ENCODE measurements at regions not wholly inside any gene's neighbourhood (a gene's known extent, or its start where the extent isn't known, plus 50 kb on each side); places are given as distances from the start of the nearest gene placed in this dataset.

GRCh38 chr18:7395566-7395965 is 164.7 kb downstream of the LRRC30 start:
- ATAC-seq (replicated peaks in 1 of 2) (no peak), DNase-seq (no peak)
- Mint-ChIP-seq H3K36me3 (ENCODE audit: insufficient read depth in 2 of 2) (peaks cover 0 to 2% of the 10 kb centered on the region in 2 donors), H3K27ac (no peak overlapping the region), H3K4me3 (no peak overlapping the region), H3K27me3 (ENCODE audit: low read depth) (no peaks in the 10 kb centered on the region), H3K4me1 (ENCODE audit: low read depth) (no peaks in the 10 kb centered on the region), H3K9me3 (peaks cover 2 to 7% of the 10 kb centered on the region in 2 donors)

DNA sequence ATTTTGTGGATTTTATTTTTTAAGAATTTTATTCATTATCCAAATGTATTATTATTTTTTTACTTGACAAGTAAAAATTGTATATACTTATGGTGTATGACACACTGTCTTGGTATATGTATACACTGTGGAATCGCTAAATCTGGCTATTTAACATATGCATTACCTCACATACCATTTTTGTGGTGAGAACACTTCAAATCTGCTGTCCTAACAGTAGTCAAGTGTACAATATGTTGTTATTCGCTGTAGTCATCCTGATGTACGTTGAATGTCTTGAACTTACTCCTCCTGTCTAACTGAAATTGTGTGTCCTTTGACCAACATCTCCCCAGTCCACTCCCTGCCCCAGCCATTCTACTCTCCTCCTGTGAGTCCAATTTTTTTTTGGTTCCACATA is 153.2 kb upstream of the PTPRM start:
- Mint-ChIP-seq H3K27ac (no peak overlapping the region), H3K27me3 (ENCODE audit: low read depth) (no peaks in the 10 kb centered on the region)

DNA sequence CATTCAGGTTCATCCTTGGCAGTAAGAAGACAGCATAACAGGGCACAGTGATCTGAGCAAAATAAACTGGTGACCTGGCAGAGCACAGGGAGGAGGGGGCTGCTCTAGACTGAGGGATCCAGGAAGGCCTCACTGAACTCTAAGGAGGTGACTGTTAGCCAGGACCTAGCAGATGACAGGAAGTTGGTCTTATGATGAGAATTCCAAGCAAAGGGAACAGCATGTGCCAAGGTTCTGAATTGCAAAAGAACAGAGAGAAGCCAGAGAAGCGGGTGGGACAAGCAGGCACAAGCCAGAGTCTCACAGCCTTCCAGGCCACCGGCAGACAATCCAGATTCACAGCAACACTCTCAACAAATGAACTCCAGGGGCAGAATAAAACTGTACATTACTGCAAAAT is 152.7 kb upstream of the PTPRM start:
- ATAC-seq (replicated peaks in 1 of 2) (no peak), DNase-seq (no peak)
- H3K27me3 Mint-ChIP-seq (ENCODE audit: low read depth), result no peaks in the 10 kb centered on the region
- H3K27ac Mint-ChIP-seq, result no peak overlapping the region
- no peaks in the 10 kb centered on the region for H3K4me1 Mint-ChIP-seq (ENCODE audit: low read depth)
- H3K36me3 Mint-ChIP-seq (ENCODE audit: insufficient read depth in 2 of 2), result no peaks in the 10 kb centered on the region
- H3K4me3 Mint-ChIP-seq, result no peak overlapping the region
- H3K9me3 Mint-ChIP-seq, result peaks cover 2 to 5% of the 10 kb centered on the region in 2 donors

More for the DNA sequence above, 153.2 kb upstream of the PTPRM start:
- Mint-ChIP-seq H3K9me3 (peaks cover 0 to 3% of the 10 kb centered on the region in 2 donors), H3K36me3 (ENCODE audit: insufficient read depth in 2 of 2) (no peaks in the 10 kb centered on the region), H3K4me3 (no peak overlapping the region), H3K4me1 (ENCODE audit: low read depth) (no peaks in the 10 kb centered on the region)
- ATAC-seq (replicated peaks in 1 of 2) (no peak), DNase-seq (no peak)

DNA sequence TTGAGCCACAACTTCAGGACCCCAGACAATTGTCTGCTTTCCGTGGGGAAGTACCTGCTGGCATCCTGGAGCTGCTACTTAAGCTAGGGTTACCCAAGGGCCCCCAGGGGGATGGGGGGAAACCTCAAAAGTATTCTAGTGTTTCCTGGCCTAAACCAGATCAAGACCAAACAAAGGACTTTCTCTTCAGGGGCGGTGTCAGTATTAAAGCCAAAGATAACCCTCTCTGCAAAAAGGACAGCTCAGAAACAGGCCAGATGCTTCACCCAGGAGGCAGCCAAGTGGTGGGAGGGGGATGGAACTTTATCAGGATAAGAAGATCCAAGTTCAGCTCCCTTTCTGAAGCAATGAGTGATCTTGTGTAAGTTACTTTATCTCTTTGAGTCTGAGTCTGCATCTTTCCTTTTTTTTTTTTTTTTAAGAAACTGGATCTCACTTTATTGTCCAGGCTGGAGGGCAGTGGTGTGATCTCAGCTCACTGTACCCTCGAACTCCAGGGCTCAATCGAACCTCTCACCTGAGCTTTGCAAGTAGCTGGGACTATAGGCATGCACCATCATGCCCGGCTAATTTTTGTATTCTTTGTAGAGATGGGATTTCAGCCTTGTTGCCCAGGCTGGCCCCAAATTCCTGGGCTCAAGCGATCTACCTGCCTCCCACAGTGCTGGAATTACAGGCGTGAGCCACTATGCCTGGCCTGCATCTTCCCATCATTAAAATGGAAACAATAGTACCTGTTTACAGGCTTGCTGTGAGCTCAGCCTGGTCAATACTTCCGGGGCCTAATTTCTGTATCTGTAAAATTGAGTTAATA is 151.8 kb upstream of the PTPRM start:
- Mint-ChIP-seq H3K4me1 (ENCODE audit: low read depth) (no peaks in the 10 kb centered on the region), H3K9me3 (peaks cover 2 to 5% of the 10 kb centered on the region in 2 donors), H3K36me3 (ENCODE audit: insufficient read depth in 2 of 2) (no peaks in the 10 kb centered on the region), H3K27ac (no peak overlapping the region), H3K27me3 (ENCODE audit: low read depth) (no peaks in the 10 kb centered on the region), H3K4me3 (no peak overlapping the region)
- DNase-seq (no peak), ATAC-seq (replicated peaks in 1 of 2) (no peak)

- H3K9me3 Mint-ChIP-seq, result peaks cover 2% of the 10 kb centered on the region in 2 donors
- H3K36me3 Mint-ChIP-seq (ENCODE audit: insufficient read depth in 2 of 2), result no peaks in the 10 kb centered on the region
- H3K27me3 Mint-ChIP-seq (ENCODE audit: low read depth), result no peaks in the 10 kb centered on the region
- ATAC-seq (replicated peaks in 1 of 2) (no peak), DNase-seq (no peak)
- H3K4me1 Mint-ChIP-seq (ENCODE audit: low read depth), result no peaks in the 10 kb centered on the region
- no peak overlapping the region for H3K27ac Mint-ChIP-seq
- H3K4me3 Mint-ChIP-seq, result no peak overlapping the region
These were observed 149.4 kb upstream of the PTPRM start for GRCh38 chr18:7417727-7418126.

DNA sequence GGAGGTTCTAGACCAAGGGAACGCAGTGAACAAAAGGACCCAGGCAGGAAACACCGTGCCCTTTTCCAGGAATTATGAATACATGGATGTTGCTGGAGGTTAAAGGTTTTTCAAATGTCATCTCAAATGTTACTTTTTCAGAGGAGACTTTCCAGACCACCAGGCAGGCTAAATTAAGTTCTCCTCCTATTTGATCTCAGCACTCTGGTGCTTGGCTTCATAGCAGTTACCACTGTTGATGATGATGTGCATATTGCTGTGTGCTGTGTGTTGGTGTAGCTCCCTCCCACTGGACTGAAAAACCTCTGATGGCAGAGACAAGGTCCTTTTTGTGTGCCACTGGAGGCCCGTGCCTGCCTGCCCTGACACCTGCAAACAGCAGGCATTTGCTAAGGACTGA is 137.3 kb upstream of the PTPRM start:
- Mint-ChIP-seq H3K4me3 (no peak overlapping the region), H3K27me3 (ENCODE audit: low read depth) (no peaks in the 10 kb centered on the region), H3K36me3 (ENCODE audit: insufficient read depth in 2 of 2) (no peaks in the 10 kb centered on the region), H3K27ac (no peak overlapping the region), H3K9me3 (peaks cover 2 to 3% of the 10 kb centered on the region in 2 donors), H3K4me1 (ENCODE audit: low read depth) (no peaks in the 10 kb centered on the region)
- DNase-seq (no peak), ATAC-seq (replicated peaks in 1 of 2) (no peak)

GRCh38 chr18:7436166-7436565 is 130.9 kb upstream of the PTPRM start:
- ATAC-seq (replicated peaks in 1 of 2) (no peak), DNase-seq (no peak)
- Mint-ChIP-seq H3K4me3 (no peak overlapping the region), H3K9me3 (peaks cover 1 to 2% of the 10 kb centered on the region in 2 donors), H3K27ac (no peak overlapping the region), H3K4me1 (ENCODE audit: low read depth) (no peaks in the 10 kb centered on the region), H3K36me3 (ENCODE audit: insufficient read depth in 2 of 2) (no peaks in the 10 kb centered on the region), H3K27me3 (ENCODE audit: low read depth) (no peaks in the 10 kb centered on the region)

DNA sequence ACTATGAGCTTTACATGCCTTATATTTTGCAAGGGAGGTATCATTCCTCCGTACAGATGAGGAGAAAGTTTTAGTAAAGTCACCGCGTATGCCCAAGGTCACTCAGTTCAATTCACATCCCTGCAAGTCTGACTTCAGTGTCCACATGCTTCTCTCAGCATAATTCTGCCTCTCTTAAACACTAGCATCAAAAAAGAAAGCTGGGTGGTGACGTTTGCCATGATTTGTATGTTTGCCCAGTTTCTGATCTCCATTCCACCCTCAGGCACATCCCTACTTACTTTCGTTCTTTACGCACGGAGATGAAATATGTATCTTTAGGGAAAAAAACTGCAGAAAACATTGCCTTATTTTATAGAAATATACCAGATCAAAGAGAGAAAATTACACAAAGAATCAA is 129.2 kb upstream of the PTPRM start:
- Mint-ChIP-seq H3K4me1 (ENCODE audit: low read depth) (no peaks in the 10 kb centered on the region), H3K27ac (no peak overlapping the region), H3K9me3 (peaks cover 1 to 2% of the 10 kb centered on the region in 2 donors), H3K27me3 (ENCODE audit: low read depth) (no peaks in the 10 kb centered on the region), H3K4me3 (no peak overlapping the region), H3K36me3 (ENCODE audit: insufficient read depth in 2 of 2) (no peaks in the 10 kb centered on the region)
- ATAC-seq (replicated peaks in 1 of 2) (no peak), DNase-seq (no peak)

DNA sequence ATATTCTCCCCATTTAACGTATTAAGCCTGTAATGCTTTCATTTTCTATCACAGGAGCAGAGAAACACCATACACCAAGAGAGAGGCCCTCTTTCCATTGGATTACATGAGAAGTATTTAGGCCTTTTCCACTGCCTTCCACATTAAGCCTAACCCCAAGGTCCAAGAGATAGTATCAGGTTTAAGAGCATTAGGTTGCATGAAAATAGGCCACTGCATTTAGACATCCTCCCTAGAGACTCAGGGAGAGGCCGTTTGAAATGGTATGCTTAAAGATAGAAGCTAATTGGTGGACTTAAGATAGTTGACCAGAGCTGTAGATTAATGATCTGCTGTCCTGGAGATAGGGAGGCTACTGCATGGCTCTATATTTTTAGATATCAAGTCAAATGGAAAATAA is 128.5 kb upstream of the PTPRM start:
- Mint-ChIP-seq H3K9me3 (peaks cover 1 to 2% of the 10 kb centered on the region in 2 donors), H3K27me3 (ENCODE audit: low read depth) (no peaks in the 10 kb centered on the region), H3K36me3 (ENCODE audit: insufficient read depth in 2 of 2) (no peaks in the 10 kb centered on the region), H3K4me3 (no peak overlapping the region), H3K4me1 (ENCODE audit: low read depth) (no peaks in the 10 kb centered on the region), H3K27ac (no peak overlapping the region)
- ATAC-seq (replicated peaks in 1 of 2) (no peak), DNase-seq (no peak)

DNA sequence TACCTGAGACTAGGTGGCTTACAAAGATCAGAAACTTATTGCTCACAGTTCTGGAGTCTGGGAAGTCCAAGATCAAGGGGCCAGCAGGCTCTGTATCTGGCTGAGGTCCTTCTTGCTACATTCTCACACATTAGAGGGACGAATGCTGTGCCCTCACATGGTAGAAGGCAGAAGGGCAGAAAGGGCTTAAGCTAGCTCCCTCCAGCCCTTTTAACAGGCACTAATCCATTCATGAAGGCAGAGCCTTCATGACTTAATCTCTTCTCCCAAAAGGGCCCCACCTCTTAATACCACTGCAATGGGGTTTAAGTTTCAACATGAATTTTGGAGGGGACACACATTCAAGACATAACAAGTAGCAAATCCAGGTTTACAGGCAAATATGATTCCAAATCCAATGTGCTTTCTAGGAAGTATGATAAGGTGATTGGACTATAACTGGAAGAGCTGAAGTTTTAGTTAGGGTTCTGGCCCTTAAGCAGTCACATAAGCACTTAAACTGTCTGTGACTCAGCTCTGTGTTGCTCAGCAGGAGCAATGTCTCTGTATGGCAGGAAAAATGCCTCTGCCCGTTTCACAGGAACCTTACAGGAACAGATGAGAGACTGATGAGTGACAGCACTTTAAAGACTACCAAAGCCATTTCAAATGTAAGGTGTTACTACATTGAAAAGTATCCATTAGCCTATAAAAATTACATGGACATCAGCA is 119.6 kb upstream of the PTPRM start:
- H3K9me3 Mint-ChIP-seq, result peaks cover 2 to 6% of the 10 kb centered on the region in 2 donors
- no peak overlapping the region for H3K27ac Mint-ChIP-seq
- H3K4me1 Mint-ChIP-seq (ENCODE audit: low read depth), result no peaks in the 10 kb centered on the region
- no peak overlapping the region for H3K4me3 Mint-ChIP-seq
- no peaks in the 10 kb centered on the region for H3K27me3 Mint-ChIP-seq (ENCODE audit: low read depth)
- DNase-seq, result no peak
- H3K36me3 Mint-ChIP-seq (ENCODE audit: insufficient read depth in 2 of 2), result no peaks in the 10 kb centered on the region
- ATAC-seq (replicated peaks in 1 of 2), result no peak

DNA sequence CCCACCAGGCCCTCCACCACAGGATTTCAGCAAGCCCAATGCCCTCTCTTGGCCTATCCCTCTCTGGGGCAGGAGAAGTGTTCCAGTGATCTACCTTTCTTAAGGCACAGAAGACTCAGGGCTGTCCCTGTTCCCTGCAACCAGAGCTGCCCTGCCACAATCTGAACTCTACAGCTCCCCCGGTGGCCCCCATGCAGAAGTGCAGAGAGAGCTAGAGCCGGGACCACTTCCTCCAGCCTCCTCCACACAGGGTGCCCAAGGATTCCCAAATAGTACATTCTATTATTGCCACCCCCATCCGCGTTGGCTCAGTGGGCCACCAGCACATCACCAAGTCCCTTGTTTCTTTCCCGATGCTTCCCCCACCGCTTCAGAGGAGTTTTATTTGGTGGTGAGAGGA is 114.8 kb upstream of the PTPRM start:
- Mint-ChIP-seq H3K9me3 (peaks cover 2 to 7% of the 10 kb centered on the region in 2 donors), H3K27ac (no peak overlapping the region), H3K4me3 (no peak overlapping the region), H3K36me3 (ENCODE audit: insufficient read depth in 2 of 2) (no peaks in the 10 kb centered on the region), H3K27me3 (ENCODE audit: low read depth) (no peaks in the 10 kb centered on the region), H3K4me1 (ENCODE audit: low read depth) (no peaks in the 10 kb centered on the region)
- peak; percentile 1 to 4 for DNase-seq
- peak in 1 of 2 donors; percentile 39 for ATAC-seq (replicated peaks in 1 of 2)

DNA sequence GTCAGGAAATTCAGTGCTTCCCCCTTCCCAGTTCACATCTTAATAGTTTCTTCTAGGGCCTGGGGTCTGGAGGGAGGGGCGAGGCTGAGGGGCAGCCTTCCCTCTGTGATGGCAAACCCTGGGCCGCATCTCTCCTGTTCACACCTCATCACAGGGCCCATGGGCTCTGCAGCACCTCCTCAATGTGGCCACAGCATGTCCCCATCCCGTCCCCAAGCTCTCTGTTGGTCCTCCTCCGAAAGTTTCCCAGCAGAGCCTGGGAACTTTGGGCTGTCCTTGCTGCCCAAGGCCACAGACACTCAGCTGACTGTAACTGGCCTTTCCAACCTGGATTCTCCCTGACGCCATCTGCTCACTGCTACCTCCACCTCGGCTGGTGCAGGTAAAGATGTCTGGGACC is 112.7 kb upstream of the PTPRM start:
- ATAC-seq (replicated peaks in 1 of 2) (no peak), DNase-seq (no peak)
- Mint-ChIP-seq H3K9me3 (peaks cover 2 to 3% of the 10 kb centered on the region in 2 donors), H3K27me3 (ENCODE audit: low read depth) (no peaks in the 10 kb centered on the region), H3K4me3 (no peak overlapping the region), H3K4me1 (ENCODE audit: low read depth) (no peaks in the 10 kb centered on the region), H3K36me3 (ENCODE audit: insufficient read depth in 2 of 2) (no peaks in the 10 kb centered on the region), H3K27ac (no peak overlapping the region)

- H3K36me3 Mint-ChIP-seq (ENCODE audit: insufficient read depth in 2 of 2), result no peaks in the 10 kb centered on the region
These were observed 110.7 kb upstream of the PTPRM start for GRCh38 chr18:7456376-7456775.

More at GRCh38 chr18:7456376-7456775, 110.7 kb upstream of the PTPRM start:
- Mint-ChIP-seq H3K27ac (no peak overlapping the region), H3K9me3 (peaks cover 0 to 1% of the 10 kb centered on the region in 2 donors), H3K27me3 (ENCODE audit: low read depth) (no peaks in the 10 kb centered on the region), H3K4me1 (ENCODE audit: low read depth) (no peaks in the 10 kb centered on the region), H3K4me3 (no peak overlapping the region)
- no peak for DNase-seq
- ATAC-seq (replicated peaks in 1 of 2), result no peak
